HUES64 (cell line): ENCODE measurements at regions not wholly inside any gene's neighbourhood (a gene's known extent, or its start where the extent isn't known, plus 50 kb on each side); places are given as distances from the start of the nearest gene placed in this dataset.

Experiments used
- H3K27ac ChIP-seq: 2 replicates; pipeline ENCODE4 v1.7.0; 2013; ENCODE audit warnings: low read depth, low read length, inconsistent platforms
- H3K27me3 ChIP-seq: 2 replicates; pipeline ENCODE4 v1.6.1; 2013; ENCODE audit warnings: mild to moderate bottlenecking, low read length; ENCODE audit not compliant: insufficient read depth
- H3K36me3 ChIP-seq: 2 replicates; pipeline ENCODE4 v1.6.1; 2013; ENCODE audit warnings: mild to moderate bottlenecking, low read length; ENCODE audit not compliant: insufficient read depth
- H3K4me1 ChIP-seq: 2 replicates; pipeline ENCODE4 v1.6.1; 2013; ENCODE audit warnings: mild to moderate bottlenecking, low read length, moderate library complexity; ENCODE audit not compliant: insufficient read depth
- H3K4me3 ChIP-seq: 2 replicates; pipeline ENCODE4 v1.5.1; 2013; ENCODE audit warnings: mild to moderate bottlenecking, low read length, moderate library complexity
- H3K9ac ChIP-seq: 2 replicates; pipeline ENCODE4 v1.6.1; 2013; ENCODE audit warnings: mild to moderate bottlenecking, low read depth, low read length
- H3K9me3 ChIP-seq: 2 replicates; pipeline ENCODE4 v1.6.1; 2013; ENCODE audit warnings: low read depth, low read length; ENCODE audit not compliant: insufficient read depth
- WGBS: fragments of 150-250, 120-280 bp; methylation state at CpG from one replicate; pipeline ENCODE4 v1.1.7; 2013; ENCODE audit warnings: missing lambda C conversion rate; 5-methylcytosine and 5-hydroxymethylcytosine counted together

- H3K36me3 ChIP-seq: no peaks in the 10 kb centered on the region
- H3K4me3 ChIP-seq: no peak overlapping the region
- H3K9ac ChIP-seq: no peak overlapping the region
- no peaks in the 10 kb centered on the region for H3K27me3 ChIP-seq
- no CpG with 5 or more reads among the region's 1 CpG for WGBS
- no peak overlapping the region for H3K27ac ChIP-seq
- no peaks in the 10 kb centered on the region for H3K9me3 ChIP-seq
- H3K4me1 ChIP-seq: no peaks in the 10 kb centered on the region
Measured at GRCh38 chr21:37993071-37993470, 76.8 kb upstream of the KCNJ6 start.

- Histone ChIP-seq H3K4me3 (no peak overlapping the region), H3K36me3 (no peaks in the 10 kb centered on the region), H3K27me3 (no peaks in the 10 kb centered on the region), H3K9ac (no peak overlapping the region), H3K4me1 (no peaks in the 10 kb centered on the region), H3K27ac (no peak overlapping the region), H3K9me3 (no peaks in the 10 kb centered on the region)
- 95% methylated on average over 3 of the region's 4 CpGs for WGBS
Measured at GRCh38 chr21:37994211-37994610, 78.0 kb upstream of the KCNJ6 start.

GRCh38 chr21:38012672-38013071, 96.4 kb upstream of the KCNJ6 start:
- H3K36me3 ChIP-seq: no peaks in the 10 kb centered on the region
- H3K27me3 ChIP-seq: no peaks in the 10 kb centered on the region
- WGBS: 89% methylated on average over 4 of the region's 4 CpGs

GRCh38 chr21:38013741-38014140, 97.5 kb upstream of the KCNJ6 start:
- WGBS: 92% methylated on average over 4 of the region's 4 CpGs
- Histone ChIP-seq H3K4me3 (no peak overlapping the region), H3K4me1 (no peaks in the 10 kb centered on the region), H3K9me3 (no peaks in the 10 kb centered on the region), H3K27ac (no peak overlapping the region), H3K27me3 (no peaks in the 10 kb centered on the region), H3K36me3 (no peaks in the 10 kb centered on the region), H3K9ac (no peak overlapping the region)

More at GRCh38 chr21:38012672-38013071, 96.4 kb upstream of the KCNJ6 start:
- H3K27ac ChIP-seq: no peak overlapping the region
- H3K9me3 ChIP-seq: peaks cover 3% of the 10 kb centered on the region; the same call in 1 of the 2 replicates
- H3K9ac ChIP-seq: no peak overlapping the region
- no peaks in the 10 kb centered on the region for H3K4me1 ChIP-seq
- no peak overlapping the region for H3K4me3 ChIP-seq

- WGBS: 100% methylated on average over 1 of the region's 1 CpG
- H3K27me3 ChIP-seq: no peaks in the 10 kb centered on the region
Measured at GRCh38 chr21:38014298-38014697, 98.0 kb upstream of the KCNJ6 start.

GRCh38 chr21:38027901-38028498, 111.7 kb upstream of the KCNJ6 start:
- no peak overlapping the region for H3K9ac ChIP-seq
- 93% methylated on average over 5 of the region's 6 CpGs for WGBS
- no peaks in the 10 kb centered on the region for H3K9me3 ChIP-seq
- H3K27me3 ChIP-seq: no peaks in the 10 kb centered on the region
- H3K27ac ChIP-seq: no peak overlapping the region
- no peaks in the 10 kb centered on the region for H3K36me3 ChIP-seq
- H3K4me3 ChIP-seq: no peak overlapping the region
- no peaks in the 10 kb centered on the region for H3K4me1 ChIP-seq

More at GRCh38 chr21:38014298-38014697, 98.0 kb upstream of the KCNJ6 start:
- Histone ChIP-seq H3K9ac (no peak overlapping the region), H3K27ac (no peak overlapping the region), H3K9me3 (no peaks in the 10 kb centered on the region), H3K36me3 (no peaks in the 10 kb centered on the region), H3K4me1 (no peaks in the 10 kb centered on the region), H3K4me3 (no peak overlapping the region)

GRCh38 chr21:38032082-38032801, 116.0 kb upstream of the KCNJ6 start:
- Histone ChIP-seq H3K9me3 (no peaks in the 10 kb centered on the region), H3K9ac (no peak overlapping the region), H3K27ac (no peak overlapping the region), H3K27me3 (no peaks in the 10 kb centered on the region), H3K4me1 (no peaks in the 10 kb centered on the region), H3K4me3 (no peak overlapping the region), H3K36me3 (no peaks in the 10 kb centered on the region)
- 85% methylated on average over 4 of the region's 4 CpGs for WGBS

- no peak overlapping the region for H3K9ac ChIP-seq
- WGBS: 95% methylated on average over 7 of the region's 7 CpGs
- H3K9me3 ChIP-seq: no peaks in the 10 kb centered on the region
- H3K4me1 ChIP-seq: no peaks in the 10 kb centered on the region
- H3K27me3 ChIP-seq: no peaks in the 10 kb centered on the region
- no peak overlapping the region for H3K27ac ChIP-seq
- no peaks in the 10 kb centered on the region for H3K36me3 ChIP-seq
- H3K4me3 ChIP-seq: no peak overlapping the region
Measured at GRCh38 chr21:38036016-38036415, 119.8 kb upstream of the KCNJ6 start.

GRCh38 chr21:38037416-38037815, 121.2 kb upstream of the KCNJ6 start:
- H3K9me3 ChIP-seq: no peaks in the 10 kb centered on the region
- no peak overlapping the region for H3K9ac ChIP-seq
- WGBS: 97% methylated on average over 3 of the region's 3 CpGs

GRCh38 chr21:38039369-38039768, 123.1 kb upstream of the KCNJ6 start:
- no peaks in the 10 kb centered on the region for H3K27me3 ChIP-seq
- H3K4me1 ChIP-seq: peaks cover 8% of the 10 kb centered on the region; the same call in 1 of the 2 replicates
- WGBS: 90% methylated on average over 5 of the region's 6 CpGs
- no peaks in the 10 kb centered on the region for H3K36me3 ChIP-seq
- no peak overlapping the region for H3K4me3 ChIP-seq
- H3K9ac ChIP-seq: no peak overlapping the region
- H3K27ac ChIP-seq: no peak overlapping the region
- no peaks in the 10 kb centered on the region for H3K9me3 ChIP-seq

More at GRCh38 chr21:38037416-38037815, 121.2 kb upstream of the KCNJ6 start:
- Histone ChIP-seq H3K4me1 (peaks cover 8% of the 10 kb centered on the region; the same call in 1 of the 2 replicates), H3K4me3 (no peak overlapping the region), H3K27ac (no peak overlapping the region), H3K36me3 (no peaks in the 10 kb centered on the region), H3K27me3 (no peaks in the 10 kb centered on the region)

- Histone ChIP-seq H3K4me1 (peaks cover 8% of the 10 kb centered on the region; the same call in 1 of the 2 replicates), H3K9me3 (no peaks in the 10 kb centered on the region), H3K27ac (no peak overlapping the region), H3K4me3 (no peak overlapping the region), H3K9ac (no peak overlapping the region), H3K27me3 (no peaks in the 10 kb centered on the region), H3K36me3 (no peaks in the 10 kb centered on the region)
Measured at GRCh38 chr21:38039841-38040240, 123.6 kb upstream of the KCNJ6 start.
